ENCODE measurements at regions not wholly inside any gene's neighbourhood (a gene's known extent, or its start where the extent isn't known, plus 50 kb on each side); places are given as distances from the start of the nearest gene placed in this dataset.

- TF ChIP-seq ZNF274 (IDR thresholded peaks at IDR 0.05; ENCODE audit: low read depth, low read length) (no peak), YY1 (IDR thresholded peaks at IDR 0.05; ENCODE audit: insufficient read depth, insufficient read length) (no peak), SUZ12 (IDR thresholded peaks at IDR 0.05; ENCODE audit: extremely low read depth, insufficient read depth, insufficient read length) (no peak)
Measured at GRCh38 chr2:40512256-40512655, 60.4 kb upstream of the SLC8A1 start.

Measured in NT2/D1 (cell line).